Gastroesophageal sphincter (tissue), 4 donors: ENCODE measurements at regions not wholly inside any gene's neighbourhood (a gene's known extent, or its start where the extent isn't known, plus 50 kb on each side); places are given as distances from the start of the nearest gene placed in this dataset.

Source experiments
- ATAC-seq: fragments of 150-250 bp; one replicate; pipeline ENCODE4 v1.9.1; 2016; ENCODE audit warnings: mild to moderate bottlenecking, moderate library complexity
- H3K27ac ChIP-seq, 4 donors: fragments of 200-600 bp; sonication (generic) in 3 of 4; 1 replicate in 3 of 4; 2 replicates in 1 of 4; pipeline ENCODE4 v1.5.1; 2016 to 2019
- H3K27me3 ChIP-seq: fragments of 200-600 bp; sonication (generic); one replicate; pipeline ENCODE4 v1.5.1; 2019
- H3K36me3 ChIP-seq, 2 donors: fragments of 200-600 bp; sonication (generic); one replicate each; pipeline ENCODE4 v1.5.1; 2019; ENCODE audit warnings: control low read depth in 1 of 2
- H3K4me1 ChIP-seq, 3 donors: fragments of 200-600 bp; sonication (generic); 1 replicate in 2 of 3; 2 replicates in 1 of 3; pipeline ENCODE4 v1.5.1; 2016 to 2019; ENCODE audit warnings: control low read depth in 2 of 3
- H3K4me3 ChIP-seq, 2 donors: fragments of 200-600 bp; sonication (generic); one replicate each; pipeline ENCODE4 v1.5.1; 2019; ENCODE audit warnings: mild to moderate bottlenecking in 1 of 2, moderate library complexity in 1 of 2
- H3K9me3 ChIP-seq, 3 donors: fragments of 200-600 bp; sonication (generic); one replicate each; pipeline ENCODE4 v1.5.1; 2017 to 2019; ENCODE audit warnings: control low read depth in 2 of 3
- EP300 ChIP-seq: sonication (generic); formaldehyde crosslinking; IDR thresholded peaks from one replicate; pipeline ENCODE4 v1.6.1; 2017; ENCODE audit warnings: antibody characterized with exemption, mild to moderate bottlenecking
- POLR2A ChIP-seq, 2 donors: fragments of 450-650 bp; IDR thresholded peaks; one replicate each; pipeline ENCODE4 v1.6.1; 2017; ENCODE audit warnings: antibody characterized with exemption in 2 of 2, mild to moderate bottlenecking in 2 of 2, moderate library complexity in 1 of 2
- POLR2AphosphoS5 ChIP-seq: sonication (generic); formaldehyde crosslinking; IDR thresholded peaks from one replicate; pipeline ENCODE4 v1.6.1; 2017; ENCODE audit warnings: antibody characterized with exemption
- WGBS, 2 donors: methylation state at CpG; one replicate each; pipeline ENCODE4 v1.1.5; 2018; ENCODE audit warnings: low coverage in 1 of 2; 5-methylcytosine and 5-hydroxymethylcytosine counted together
- TF ChIP-seq, protein P1 (sequence below), 4 experiments: fragments of 200-600 bp in 2 of 4; fragments of 450-650 bp in 2 of 4; sonication (generic) in 1 of 4; IDR thresholded peaks; one replicate each; pipeline ENCODE4 v1.5.1; 2017 to 2019; ENCODE audit warnings: antibody characterized with exemption in 4 of 4, mild to moderate bottlenecking in 2 of 4, moderate library complexity in 2 of 4

DNA sequence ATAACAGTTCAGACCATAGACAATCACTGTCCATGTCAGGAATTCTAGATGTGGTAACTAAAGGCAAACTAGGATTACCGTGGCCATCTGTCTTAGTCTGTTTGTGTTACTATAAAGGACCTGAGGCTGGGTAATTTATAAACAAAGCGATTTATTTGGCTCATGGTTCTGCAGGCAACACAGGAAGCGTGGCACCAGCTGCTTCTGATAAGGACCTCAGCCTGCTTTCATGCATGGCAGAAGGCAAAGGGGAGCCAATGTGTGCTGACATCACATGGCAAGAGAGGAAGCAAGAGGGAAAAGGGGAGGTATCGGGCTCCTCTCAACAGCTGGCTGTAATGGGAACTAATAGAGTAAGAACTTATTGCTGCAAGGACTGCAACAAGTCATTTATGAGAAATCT lies 376.7 kb downstream of the GPM6A start:
- no peaks in the 10 kb centered on the region for H3K9me3 ChIP-seq
- WGBS, 2 donors: 17 to 40% methylated on average over 1 to 3 of the region's 4 CpGs
- ATAC-seq: no peak
- no peaks in the 10 kb centered on the region for H3K4me1 ChIP-seq
- no peaks in the 10 kb centered on the region for H3K36me3 ChIP-seq
- no peaks in the 10 kb centered on the region for H3K27me3 ChIP-seq
- no peak overlapping the region for H3K4me3 ChIP-seq
- no peak overlapping the region for H3K27ac ChIP-seq
- TF ChIP-seq EP300 (no peak), POLR2AphosphoS5 (no peak), POLR2A (IDR thresholded peaks at IDR 0.05) (no peak)
- TF ChIP-seq, protein P1, sequence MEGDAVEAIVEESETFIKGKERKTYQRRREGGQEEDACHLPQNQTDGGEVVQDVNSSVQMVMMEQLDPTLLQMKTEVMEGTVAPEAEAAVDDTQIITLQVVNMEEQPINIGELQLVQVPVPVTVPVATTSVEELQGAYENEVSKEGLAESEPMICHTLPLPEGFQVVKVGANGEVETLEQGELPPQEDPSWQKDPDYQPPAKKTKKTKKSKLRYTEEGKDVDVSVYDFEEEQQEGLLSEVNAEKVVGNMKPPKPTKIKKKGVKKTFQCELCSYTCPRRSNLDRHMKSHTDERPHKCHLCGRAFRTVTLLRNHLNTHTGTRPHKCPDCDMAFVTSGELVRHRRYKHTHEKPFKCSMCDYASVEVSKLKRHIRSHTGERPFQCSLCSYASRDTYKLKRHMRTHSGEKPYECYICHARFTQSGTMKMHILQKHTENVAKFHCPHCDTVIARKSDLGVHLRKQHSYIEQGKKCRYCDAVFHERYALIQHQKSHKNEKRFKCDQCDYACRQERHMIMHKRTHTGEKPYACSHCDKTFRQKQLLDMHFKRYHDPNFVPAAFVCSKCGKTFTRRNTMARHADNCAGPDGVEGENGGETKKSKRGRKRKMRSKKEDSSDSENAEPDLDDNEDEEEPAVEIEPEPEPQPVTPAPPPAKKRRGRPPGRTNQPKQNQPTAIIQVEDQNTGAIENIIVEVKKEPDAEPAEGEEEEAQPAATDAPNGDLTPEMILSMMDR (IDR thresholded peaks at IDR 0.05): no peak

- no peak for TF ChIP-seq EP300
- TF ChIP-seq, protein P1 (IDR thresholded peaks at IDR 0.05): no peak
- TF ChIP-seq POLR2AphosphoS5: no peak
- TF ChIP-seq POLR2A (IDR thresholded peaks at IDR 0.05): no peak
- no peaks in the 10 kb centered on the region for H3K36me3 ChIP-seq
- no peak overlapping the region for H3K27ac ChIP-seq
- 82 to 100% methylated on average over 1 of the region's 1 CpG for WGBS, 2 donors
- H3K4me1 ChIP-seq: no peaks in the 10 kb centered on the region
- ATAC-seq: no peak
- no peaks in the 10 kb centered on the region for H3K9me3 ChIP-seq
- no peaks in the 10 kb centered on the region for H3K27me3 ChIP-seq
- H3K4me3 ChIP-seq: no peak overlapping the region
Observed at GRCh38 chr4:175436196-175436595, 375.9 kb downstream of the GPM6A start.

GRCh38 chr4:175440786-175441185 lies 371.3 kb downstream of the GPM6A start:
- no peaks in the 10 kb centered on the region for H3K36me3 ChIP-seq
- no peak overlapping the region for H3K27ac ChIP-seq
- 55 to 81% methylated on average over 2 of the region's 2 CpGs for WGBS, 2 donors
- no peaks in the 10 kb centered on the region for H3K9me3 ChIP-seq
- ATAC-seq: no peak
- no peak for TF ChIP-seq POLR2A (IDR thresholded peaks at IDR 0.05)
- no peak for TF ChIP-seq POLR2AphosphoS5
- no peak for TF ChIP-seq EP300
- TF ChIP-seq, protein P1 (IDR thresholded peaks at IDR 0.05): no peak
- H3K4me3 ChIP-seq: no peak overlapping the region
- no peaks in the 10 kb centered on the region for H3K27me3 ChIP-seq
- H3K4me1 ChIP-seq: no peaks in the 10 kb centered on the region

GRCh38 chr4:175441256-175441655 lies 370.8 kb downstream of the GPM6A start:
- WGBS, 2 donors: 52 to 100% methylated on average over 3 to 4 of the region's 7 CpGs
- H3K36me3 ChIP-seq: no peaks in the 10 kb centered on the region
- no peaks in the 10 kb centered on the region for H3K27me3 ChIP-seq
- H3K9me3 ChIP-seq: no peaks in the 10 kb centered on the region
- H3K4me1 ChIP-seq: no peaks in the 10 kb centered on the region
- H3K27ac ChIP-seq: no peak overlapping the region
- TF ChIP-seq EP300 (no peak), POLR2A (IDR thresholded peaks at IDR 0.05) (no peak), POLR2AphosphoS5 (no peak)
- TF ChIP-seq, protein P1 (IDR thresholded peaks at IDR 0.05): no peak
- no peak for ATAC-seq
- H3K4me3 ChIP-seq: no peak overlapping the region

DNA sequence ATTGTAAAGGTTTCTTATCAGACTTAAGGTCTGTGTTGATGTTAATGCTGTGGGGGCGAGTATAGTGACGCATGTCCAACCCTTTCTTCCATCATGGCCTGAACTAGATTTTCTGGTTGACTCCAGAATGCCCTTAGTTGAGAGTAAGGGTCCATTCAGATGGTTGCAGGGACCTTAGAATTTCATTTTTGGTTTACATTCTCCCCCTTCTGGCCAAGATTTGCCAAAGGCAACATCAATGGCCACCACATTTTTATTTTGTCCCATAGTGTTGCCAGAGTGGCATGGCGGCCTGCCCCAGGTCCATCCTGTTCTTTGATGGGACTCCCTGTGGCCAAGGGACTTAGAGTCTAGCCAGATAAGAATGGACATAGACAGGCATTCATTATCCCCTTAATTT lies 368.5 kb downstream of the GPM6A start:
- Histone ChIP-seq H3K27me3 (no peaks in the 10 kb centered on the region), H3K9me3 (no peaks in the 10 kb centered on the region), H3K27ac (no peak overlapping the region), H3K36me3 (no peaks in the 10 kb centered on the region), H3K4me1 (no peaks in the 10 kb centered on the region), H3K4me3 (no peak overlapping the region)
- no peak for TF ChIP-seq POLR2AphosphoS5
- no peak for TF ChIP-seq POLR2A (IDR thresholded peaks at IDR 0.05)
- TF ChIP-seq, protein P1 (IDR thresholded peaks at IDR 0.05): no peak
- no peak for TF ChIP-seq EP300
- 83 to 100% methylated on average over 2 of the region's 3 CpGs for WGBS, 2 donors
- no peak for ATAC-seq
